AG04450 (cell line): ENCODE measurements at regions not wholly inside any gene's neighbourhood (a gene's known extent, or its start where the extent isn't known, plus 50 kb on each side); places are given as distances from the start of the nearest gene placed in this dataset.
"Not testable (repeated sequence)": the region's sequence is repeated elsewhere in the genome, so short reads cannot be mapped to it uniquely, and the experiment has no call there.

Experiments
- CTCF ChIA-PET: fragments of 300-600, 350-600 bp; formaldehyde crosslinking; extraction: SDS; loops from one replicate; lab custom pipeline; 2022; ENCODE audit warnings: antibody characterized with exemption, inconsistent platforms; lab: Charles Lee
- POLR2A ChIA-PET: fragments of 350-600 bp; formaldehyde crosslinking; extraction: SDS; loops from one replicate; lab custom pipeline; 2021; ENCODE audit warnings: antibody characterized with exemption, inconsistent platforms; lab: Yijun Ruan, JAX
- DNase-seq: peaks from one replicate; pipeline ENCODE4 v3.0.0-alpha.2; 2011; ENCODE audit warnings: low read depth, low spot score
- H3K27ac ChIP-seq: one replicate; pipeline ENCODE4 v1.5.1; 2012; ENCODE audit warnings: low read depth, low read length, control low read depth
- H3K27me3 ChIP-seq: one replicate; pipeline ENCODE4 v1.6.0; 2012; ENCODE audit warnings: low read length; ENCODE audit not compliant: control insufficient read depth, insufficient read depth
- H3K4me3 ChIP-seq: 2 replicates; pipeline ENCODE4 v1.5.1; 2011; ENCODE audit warnings: mild to moderate bottlenecking, low read depth, low read length, control low read depth
- H3K9me3 ChIP-seq: 2 replicates; pipeline ENCODE4 v1.5.1; 2012; ENCODE audit warnings: low read length; ENCODE audit not compliant: control insufficient read depth, insufficient read depth
- CTCF ChIP-seq: IDR thresholded peaks from 2 replicates; pipeline ENCODE4 v1.5.1; 2011; ENCODE audit warnings: low read depth, low read length, control low read depth, inconsistent platforms

DNA sequence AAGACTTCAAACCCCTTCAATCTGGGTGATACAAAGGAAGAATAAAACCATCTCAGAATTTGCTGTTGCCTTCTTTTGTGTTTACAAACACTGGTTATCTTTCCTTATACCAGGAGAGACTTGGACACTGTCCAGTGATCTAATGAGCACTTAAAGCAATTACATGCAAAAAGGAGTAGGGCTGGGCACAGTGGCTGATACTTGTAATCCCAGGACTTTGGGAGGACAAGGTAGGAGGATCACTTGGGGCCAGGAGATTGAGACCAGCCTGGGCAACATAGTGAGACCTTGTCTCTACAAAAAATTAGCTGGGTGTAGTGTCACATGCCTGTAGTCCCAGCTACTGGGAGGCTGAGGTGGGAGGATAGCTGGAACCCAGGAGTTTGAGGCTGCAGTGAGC is 95.7 kb upstream of the DRD5 start:
- CTCF ChIA-PET, result no interaction called here

DNA sequence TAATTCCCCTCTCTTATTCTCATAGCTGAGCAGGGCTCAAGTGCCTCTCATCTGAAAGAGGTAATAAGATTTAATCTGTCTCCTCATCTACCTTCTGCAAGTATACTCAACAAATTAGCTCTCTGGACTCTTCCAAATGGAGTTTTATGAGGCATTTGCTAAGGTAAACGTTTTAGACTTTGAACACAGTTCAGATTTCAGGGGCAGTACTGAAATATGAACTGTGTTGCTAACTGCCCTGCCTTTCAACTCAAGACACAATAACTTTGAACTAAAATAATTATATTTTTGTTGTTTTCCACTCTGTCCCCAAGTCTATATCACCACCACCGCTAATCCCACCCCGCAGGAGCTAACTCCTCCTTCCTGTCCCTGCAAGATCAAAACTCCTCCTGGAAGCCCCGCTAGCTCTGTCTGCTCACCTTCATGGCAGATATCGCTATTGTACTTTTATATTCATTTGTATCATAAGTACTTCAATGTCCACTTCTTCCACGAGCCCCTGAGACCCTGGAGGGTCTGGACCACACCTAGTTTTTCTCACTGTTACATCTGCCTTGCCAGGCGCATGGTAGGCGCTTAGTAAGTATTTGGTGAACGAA is 90.7 kb upstream of the DRD5 start:
- H3K4me3 ChIP-seq, H3K27me3 ChIP-seq, POLR2A ChIA-PET, H3K27ac ChIP-seq, DNase-seq: not testable (repeated sequence)
- CTCF ChIA-PET, result interaction anchor here (0.6 kb wide), 1 partner anchor 303 kb away, joined by 4 read pairs; no protein-coding TSS in a partner anchor
- peaks cover 20% of the 10 kb centered on the region for H3K9me3 ChIP-seq

More for the DNA sequence above, 95.7 kb upstream of the DRD5 start:
- peaks cover 3% of the 10 kb centered on the region for H3K9me3 ChIP-seq
- no peak overlapping the region for H3K27ac ChIP-seq
- no peak overlapping the region for H3K4me3 ChIP-seq
- POLR2A ChIA-PET, result no interaction called here
- H3K27me3 ChIP-seq, result no peaks in the 10 kb centered on the region
- no peak for DNase-seq
- TF ChIP-seq CTCF, result no peak

DNA sequence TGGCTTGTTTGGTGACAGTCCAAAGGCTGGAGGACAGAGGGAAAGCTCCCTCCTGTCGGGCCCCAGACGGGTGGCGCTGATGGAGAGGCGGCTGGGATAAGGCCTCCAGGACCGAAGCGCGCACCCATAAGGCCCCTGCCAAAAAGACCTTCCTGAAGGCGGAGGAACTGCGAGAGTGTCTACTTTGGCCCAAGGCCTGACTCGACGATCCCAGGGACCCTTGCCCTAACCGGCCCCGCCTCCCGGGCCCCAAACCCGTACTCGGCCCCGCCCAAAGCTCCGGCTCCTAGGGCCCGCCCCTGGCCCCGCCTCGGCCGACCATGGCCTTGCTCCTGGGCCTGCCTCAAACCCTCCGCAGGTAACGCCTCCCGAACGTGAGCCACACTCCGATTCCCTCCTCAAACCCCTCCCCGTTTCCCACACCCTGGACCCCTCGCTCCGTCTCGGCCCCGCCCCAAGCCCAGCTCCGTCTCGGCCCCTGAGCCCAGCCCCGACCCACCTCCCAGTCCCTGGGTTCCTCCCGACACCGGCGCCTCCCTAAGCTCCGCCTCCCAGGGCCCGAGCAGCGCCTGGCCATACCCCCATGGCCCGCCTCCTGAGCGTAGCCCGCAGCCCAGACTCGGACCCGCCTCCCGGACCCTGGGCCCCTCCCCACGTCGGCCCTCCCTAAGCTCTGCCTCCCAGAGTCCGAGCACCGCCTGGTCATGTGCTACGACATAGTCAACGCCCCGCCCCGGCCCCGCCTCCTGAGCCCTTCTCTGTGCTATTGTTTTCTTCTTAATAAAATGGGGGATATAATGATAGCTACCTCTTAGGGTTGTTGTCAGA is 90.0 kb upstream of the DRD5 start:
- no peaks in the 10 kb centered on the region for H3K27me3 ChIP-seq
- H3K4me3 ChIP-seq, result no peak overlapping the region
- ChIA-PET CTCF (no interaction called here), POLR2A (no interaction called here)
- no peak for TF ChIP-seq CTCF
- no peak overlapping the region for H3K27ac ChIP-seq
- H3K9me3 ChIP-seq, result peaks cover 24% of the 10 kb centered on the region
- DNase-seq, result no peak

DNA sequence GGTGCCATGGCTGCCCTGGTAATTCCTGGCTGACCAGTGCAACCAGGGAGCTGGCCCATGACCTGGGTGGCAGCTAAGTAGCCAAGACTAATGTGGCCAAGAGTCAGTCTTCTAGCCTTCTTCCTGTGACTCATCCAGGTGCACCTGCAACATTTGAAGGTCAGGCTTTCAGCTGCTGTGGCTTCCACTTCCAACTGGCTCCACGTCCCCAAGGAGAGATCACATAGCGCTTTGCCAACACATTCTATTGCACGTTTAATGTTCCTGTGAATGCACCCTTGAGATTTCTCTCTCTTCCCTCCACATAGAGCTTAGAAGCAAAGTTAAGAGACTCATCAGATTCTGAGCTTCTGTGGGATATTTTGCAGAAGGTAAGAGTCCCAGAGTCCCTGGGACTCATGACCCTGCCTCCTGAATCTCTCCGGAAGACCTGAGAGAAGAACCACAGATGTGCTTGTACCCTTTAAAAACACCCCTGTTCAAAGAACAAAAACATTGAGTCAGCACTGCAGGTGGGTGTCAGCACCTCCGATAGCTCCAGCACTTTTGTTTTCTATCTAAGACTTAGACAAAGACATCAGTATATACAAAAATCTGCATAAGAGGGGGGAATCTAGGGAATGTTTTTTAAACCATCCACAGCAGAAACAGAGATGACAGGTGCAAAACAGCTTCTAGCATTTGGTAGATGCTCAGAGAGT is 88.5 kb upstream of the DRD5 start:
- CTCF ChIA-PET, DNase-seq, H3K27me3 ChIP-seq, H3K27ac ChIP-seq, POLR2A ChIA-PET, H3K4me3 ChIP-seq: not testable (repeated sequence)
- H3K9me3 ChIP-seq, result peaks cover 33% of the 10 kb centered on the region

GRCh38 chr4:9694403-9694802 is 87.0 kb upstream of the DRD5 start:
- H3K27ac ChIP-seq, H3K4me3 ChIP-seq, H3K27me3 ChIP-seq, POLR2A ChIA-PET, DNase-seq, CTCF ChIA-PET: not testable (repeated sequence)
- H3K9me3 ChIP-seq, result peaks cover 43% of the 10 kb centered on the region

- DNase-seq, CTCF ChIA-PET, POLR2A ChIA-PET, H3K4me3 ChIP-seq, H3K27me3 ChIP-seq, H3K27ac ChIP-seq: not testable (repeated sequence)
- H3K9me3 ChIP-seq, result peaks cover 51% of the 10 kb centered on the region
Observed at GRCh38 chr4:9695994-9696393, 85.4 kb upstream of the DRD5 start.

DNA sequence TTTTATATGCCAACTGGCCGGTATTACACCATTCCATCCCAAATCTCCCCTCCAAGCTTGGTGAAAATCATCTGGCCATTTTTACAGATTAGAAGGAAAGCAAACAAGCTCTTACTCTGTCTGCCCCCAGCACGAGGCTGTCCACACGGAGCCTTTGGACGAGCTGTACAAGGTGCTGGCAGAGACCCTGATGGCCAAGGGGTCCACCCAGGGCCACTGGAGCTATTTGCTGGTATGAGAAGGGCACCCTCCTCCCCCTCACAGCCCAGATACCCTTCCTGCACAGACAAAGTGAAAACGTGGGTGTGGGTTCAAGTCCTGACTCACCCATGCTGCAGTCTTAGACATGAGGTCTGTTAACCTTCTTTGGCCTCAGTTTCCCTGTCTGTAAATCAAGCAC is 84.9 kb upstream of the DRD5 start:
- POLR2A ChIA-PET, DNase-seq, CTCF ChIA-PET, H3K27me3 ChIP-seq, H3K4me3 ChIP-seq, H3K27ac ChIP-seq: not testable (repeated sequence)
- peaks cover 45% of the 10 kb centered on the region for H3K9me3 ChIP-seq

- CTCF ChIA-PET, H3K27me3 ChIP-seq, POLR2A ChIA-PET, H3K4me3 ChIP-seq, DNase-seq, H3K27ac ChIP-seq: not testable (repeated sequence)
- peaks cover 54% of the 10 kb centered on the region for H3K9me3 ChIP-seq
Observed at GRCh38 chr4:9702019-9702418, 79.4 kb upstream of the DRD5 start.

DNA sequence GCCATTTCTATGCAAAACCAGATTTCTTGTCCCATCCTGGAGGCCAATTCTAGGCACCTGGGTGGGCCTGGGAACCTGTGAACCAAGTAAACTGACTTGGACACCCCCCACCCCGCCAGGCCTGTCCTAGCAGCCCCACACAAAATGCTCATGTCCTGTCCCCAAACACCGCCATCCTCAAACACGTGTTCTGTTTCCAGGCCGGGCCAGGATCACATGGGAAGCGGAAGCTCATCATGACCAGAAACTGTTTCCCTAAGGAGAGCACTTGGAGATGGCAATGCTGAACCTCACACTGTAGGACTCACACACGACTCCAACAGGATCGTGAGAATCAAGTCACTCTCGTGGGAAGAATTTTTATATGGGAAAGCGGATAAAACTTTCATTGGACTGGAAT is 78.7 kb upstream of the DRD5 start:
- H3K4me3 ChIP-seq, H3K27me3 ChIP-seq, POLR2A ChIA-PET, H3K27ac ChIP-seq, DNase-seq: not testable (repeated sequence)
- peaks cover 58% of the 10 kb centered on the region for H3K9me3 ChIP-seq
- CTCF ChIA-PET, result interaction anchor here (1.3 kb wide), 1 partner anchor 312 kb away, joined by 3 read pairs; no protein-coding TSS in a partner anchor
